A673 (cell line): ENCODE measurements at regions not wholly inside any gene's neighbourhood (a gene's known extent, or its start where the extent isn't known, plus 50 kb on each side); places are given as distances from the start of the nearest gene placed in this dataset.

Experiments
- BruUV-seq: library from RNA; stranded (reverse); fragments of 400-500 nt; replicated peaks from 2 replicates; lab custom pipeline; 2021; lab: Mats Ljungman, UMichigan
- CTCF ChIA-PET: fragments of 300-600 bp; sonication (Branson Sonifier 250); formaldehyde crosslinking; loops from one replicate; lab custom pipeline; 2022; ENCODE audit warnings: antibody characterized with exemption; lab: Charles Lee
- POLR2A ChIA-PET: fragments of 300-600 bp; sonication (Branson Sonifier 250); formaldehyde crosslinking; loops from one replicate; lab custom pipeline; 2022; ENCODE audit warnings: antibody characterized with exemption; ENCODE audit not compliant: low non-redundant PET; lab: Charles Lee
- DNase-seq: peaks from one replicate; pipeline ENCODE4 v3.0.0-alpha.2; 2015; ENCODE audit warnings: low spot score
- H3K27ac ChIP-seq: fragments of 200-600 bp; sonication (generic); 2 replicates; pipeline ENCODE4 v1.5.1; 2016; ENCODE audit warnings: mixed run types, low read depth, mild to moderate bottlenecking, mixed read lengths, antibody characterized with exemption, low read length; ENCODE audit not compliant: poor library complexity, severe bottlenecking
- H3K27me3 ChIP-seq: fragments of 200-600 bp; sonication (generic); replicated peaks from 2 replicates; pipeline ENCODE4 v1.6.1; 2017; ENCODE audit warnings: mixed run types, low read depth, mild to moderate bottlenecking, mixed read lengths, antibody characterized with exemption, low read length; ENCODE audit not compliant: insufficient read depth, poor library complexity
- H3K36me3 ChIP-seq: fragments of 200-600 bp; sonication (generic); 2 replicates; pipeline ENCODE4 v1.6.1; 2016; ENCODE audit warnings: mixed run types, mild to moderate bottlenecking, mixed read lengths, antibody characterized with exemption, low read length; ENCODE audit not compliant: insufficient read depth, poor library complexity, severe bottlenecking
- H3K4me1 ChIP-seq: fragments of 200-600 bp; sonication (generic); 2 replicates; pipeline ENCODE4 v1.6.1; 2017; ENCODE audit warnings: mixed run types, mild to moderate bottlenecking, mixed read lengths, antibody characterized with exemption, low read length; ENCODE audit not compliant: insufficient read depth, poor library complexity, severe bottlenecking
- H3K4me3 ChIP-seq: fragments of 200-600 bp; sonication (generic); 2 replicates; pipeline ENCODE4 v1.5.1; 2016; ENCODE audit warnings: low read depth, mixed run types, mild to moderate bottlenecking, mixed read lengths, low read length; ENCODE audit not compliant: poor library complexity, severe bottlenecking
- H3K9me3 ChIP-seq: fragments of 200-600 bp; sonication (generic); 2 replicates; pipeline ENCODE4 v1.6.1; 2016; ENCODE audit warnings: mixed run types, low read depth, mild to moderate bottlenecking, mixed read lengths, antibody characterized with exemption, low read length; ENCODE audit not compliant: poor library complexity, severe bottlenecking
- EZH2 ChIP-seq: fragments of 200-600 bp; sonication (generic); IDR thresholded peaks from 2 replicates; pipeline ENCODE4 v1.6.1; 2017; ENCODE audit warnings: borderline replicate concordance, low read depth, mild to moderate bottlenecking, mixed read lengths, antibody characterized with exemption, low read length; ENCODE audit not compliant: poor library complexity, severe bottlenecking
- intact Hi-C: fragments of 100-400 bp; cut with micrococcal nuclease; formaldehyde crosslinking; loops from one replicate; pipeline ENCODE4 v1.10.0; 2022; ENCODE audit not compliant: unreplicated experiment
- TF ChIP-seq, protein P1 (sequence below): fragments of 300-800, 200-600 bp; sonication (generic); conservative IDR thresholded peaks from 2 replicates; pipeline ENCODE4 v1.5.1; 2017; ENCODE audit warnings: low read depth, mild to moderate bottlenecking, antibody characterized with exemption, low read length, moderate library complexity, mixed read lengths

DNA sequence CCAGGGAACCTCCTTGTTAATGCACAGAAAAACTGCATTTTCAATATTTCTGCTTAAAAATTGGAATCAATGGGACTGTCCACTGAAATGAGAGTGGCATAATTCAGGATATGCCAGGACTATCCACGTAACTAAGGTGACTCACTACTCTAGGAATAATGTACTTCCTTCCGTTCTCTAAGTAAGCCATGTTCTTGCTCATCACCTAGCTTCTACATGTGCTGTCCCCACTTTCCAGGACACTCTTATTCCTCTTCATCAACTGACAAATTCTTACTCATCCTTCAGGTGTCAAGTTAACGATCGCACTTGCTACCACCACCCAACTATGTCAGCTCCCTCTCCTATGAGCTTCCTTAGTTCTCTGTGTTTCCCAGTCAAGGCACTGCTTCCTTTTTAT lies 342.8 kb upstream of the F9 start:
- Histone ChIP-seq H3K4me1 (no peaks in the 10 kb centered on the region), H3K4me3 (no peak overlapping the region), H3K9me3 (no peaks in the 10 kb centered on the region), H3K27me3 (no peaks in the 10 kb centered on the region), H3K36me3 (no peaks in the 10 kb centered on the region), H3K27ac (no peak overlapping the region)
- TF ChIP-seq EZH2, result no peak
- TF ChIP-seq, protein P1, sequence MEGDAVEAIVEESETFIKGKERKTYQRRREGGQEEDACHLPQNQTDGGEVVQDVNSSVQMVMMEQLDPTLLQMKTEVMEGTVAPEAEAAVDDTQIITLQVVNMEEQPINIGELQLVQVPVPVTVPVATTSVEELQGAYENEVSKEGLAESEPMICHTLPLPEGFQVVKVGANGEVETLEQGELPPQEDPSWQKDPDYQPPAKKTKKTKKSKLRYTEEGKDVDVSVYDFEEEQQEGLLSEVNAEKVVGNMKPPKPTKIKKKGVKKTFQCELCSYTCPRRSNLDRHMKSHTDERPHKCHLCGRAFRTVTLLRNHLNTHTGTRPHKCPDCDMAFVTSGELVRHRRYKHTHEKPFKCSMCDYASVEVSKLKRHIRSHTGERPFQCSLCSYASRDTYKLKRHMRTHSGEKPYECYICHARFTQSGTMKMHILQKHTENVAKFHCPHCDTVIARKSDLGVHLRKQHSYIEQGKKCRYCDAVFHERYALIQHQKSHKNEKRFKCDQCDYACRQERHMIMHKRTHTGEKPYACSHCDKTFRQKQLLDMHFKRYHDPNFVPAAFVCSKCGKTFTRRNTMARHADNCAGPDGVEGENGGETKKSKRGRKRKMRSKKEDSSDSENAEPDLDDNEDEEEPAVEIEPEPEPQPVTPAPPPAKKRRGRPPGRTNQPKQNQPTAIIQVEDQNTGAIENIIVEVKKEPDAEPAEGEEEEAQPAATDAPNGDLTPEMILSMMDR, result no peak
- intact Hi-C loops, result no loop called here
- ChIA-PET POLR2A (interaction anchor here (0.6 kb wide), 2 partner anchors 11 to 495 kb away, joined by 3 to 18 read pairs; no protein-coding TSS in a partner anchor), CTCF (no interaction called here)
- DNase-seq, result no peak
- no TSS peak for BruUV-seq

DNA sequence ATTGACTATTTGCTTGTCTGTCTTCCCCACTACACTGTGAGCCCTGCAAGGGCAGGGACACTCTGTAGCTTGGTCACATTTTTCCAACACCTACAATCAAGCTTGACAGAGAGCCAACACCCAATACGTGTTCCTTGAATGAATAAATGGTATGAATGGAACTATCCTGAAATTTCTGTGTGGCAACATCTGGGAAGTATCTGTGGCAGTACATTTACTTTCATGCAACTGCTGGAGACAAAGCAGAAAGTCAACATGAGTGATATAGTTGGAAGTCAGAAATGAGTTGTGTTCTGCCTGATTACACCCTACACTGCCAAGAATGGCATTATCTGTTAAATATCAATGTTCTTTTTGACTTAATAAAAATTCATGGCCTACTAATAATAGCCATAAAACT lies 343.5 kb upstream of the F9 start:
- no peak overlapping the region for H3K27ac ChIP-seq
- POLR2A ChIA-PET, result no interaction called here
- CTCF ChIA-PET, result no interaction called here
- TF ChIP-seq, protein P1, result no peak
- TF ChIP-seq EZH2, result no peak
- intact Hi-C loops, result no loop called here
- no peak overlapping the region for H3K4me3 ChIP-seq
- no TSS peak for BruUV-seq
- H3K4me1 ChIP-seq, result no peaks in the 10 kb centered on the region
- H3K27me3 ChIP-seq, result no peaks in the 10 kb centered on the region
- DNase-seq, result no peak
- H3K36me3 ChIP-seq, result no peaks in the 10 kb centered on the region
- H3K9me3 ChIP-seq, result no peaks in the 10 kb centered on the region

DNA sequence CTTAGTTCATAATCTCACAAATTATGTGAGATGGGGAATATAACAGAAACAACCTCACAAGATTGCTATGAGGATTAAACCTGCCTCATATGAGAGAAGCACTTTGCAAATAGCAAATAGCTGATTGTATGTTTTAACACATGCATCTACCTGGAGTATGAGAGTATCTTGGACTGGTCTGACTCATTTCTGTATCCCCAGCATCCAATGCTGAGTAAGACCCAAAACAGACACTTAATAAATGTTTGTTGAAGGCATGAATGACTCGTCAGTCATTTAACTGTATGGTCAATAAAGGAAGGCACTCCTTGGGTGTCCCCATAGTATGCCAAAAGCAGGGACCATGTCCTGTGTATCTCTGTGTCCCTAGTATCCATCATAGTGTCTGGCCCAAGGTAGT lies 350.9 kb upstream of the F9 start:
- Histone ChIP-seq H3K9me3 (no peaks in the 10 kb centered on the region), H3K4me3 (no peak overlapping the region), H3K27ac (no peak overlapping the region), H3K36me3 (no peaks in the 10 kb centered on the region), H3K4me1 (no peaks in the 10 kb centered on the region), H3K27me3 (no peaks in the 10 kb centered on the region)
- ChIA-PET CTCF (no interaction called here), POLR2A (interaction anchor here (0.6 kb wide), 1 partner anchor 250 kb away, joined by 8 read pairs; no protein-coding TSS in a partner anchor)
- no peak for DNase-seq
- no TSS peak for BruUV-seq
- intact Hi-C loops, result no loop called here
- TF ChIP-seq EZH2, result no peak
- TF ChIP-seq, protein P1, result no peak
